IMR-90 (cell line): ENCODE measurements at regions not wholly inside any gene's neighbourhood (a gene's known extent, or its start where the extent isn't known, plus 50 kb on each side); places are given as distances from the start of the nearest gene placed in this dataset.

Experiments
- ATAC-seq: fragments of 200-7000 bp; cut with Tn5 transposase; 2 replicates; pipeline ENCODE4 v1.9.1; 2020; ENCODE audit warnings: low read depth, mild to moderate bottlenecking, moderate library complexity
- BruUV-seq: library from RNA; stranded (reverse); fragments of 400-500 nt; replicated peaks from 2 replicates; lab custom pipeline; 2021; lab: Mats Ljungman, UMichigan
- CTCF ChIA-PET: fragments of 300-600 bp; formaldehyde crosslinking; extraction: SDS; loops from one replicate; lab custom pipeline; 2021; ENCODE audit warnings: antibody characterized with exemption; lab: Yijun Ruan, JAX
- POLR2A ChIA-PET: fragments of 300-600 bp; sonication (Branson Sonifier 250); formaldehyde crosslinking; loops from one replicate; lab custom pipeline; 2022; ENCODE audit warnings: antibody characterized with exemption; ENCODE audit not compliant: unreplicated experiment; lab: Charles Lee
- DNase-seq: peaks from one replicate; pipeline ENCODE4 v3.0.0; 2013
- H2AFZ ChIP-seq: replicated peaks from 2 replicates; pipeline ENCODE3; 2013; ENCODE audit warnings: low read length, mild to moderate bottlenecking; ENCODE audit not compliant: poor library complexity
- H2AK5ac ChIP-seq: 2 replicates; pipeline ENCODE4 v1.6.1; 2013; ENCODE audit warnings: low read depth, low read length, inconsistent platforms
- H2AK9ac ChIP-seq: replicated peaks from 2 replicates; pipeline ENCODE3; 2013; ENCODE audit warnings: mild to moderate bottlenecking, low read depth, low read length, moderate library complexity; ENCODE audit not compliant: poor library complexity
- H2BK120ac ChIP-seq: 2 replicates; pipeline ENCODE4 v1.6.1; 2013; ENCODE audit warnings: low read depth, low read length, inconsistent platforms
- H2BK15ac ChIP-seq: 3 replicates; pipeline ENCODE4 v1.6.1; 2013; ENCODE audit warnings: low read depth, low read length, inconsistent platforms
- H2BK20ac ChIP-seq: 2 replicates; pipeline ENCODE4 v1.6.1; 2013; ENCODE audit warnings: low read depth, mild to moderate bottlenecking, inconsistent platforms, low read length, moderate library complexity
- H2BK5ac ChIP-seq: 2 replicates; pipeline ENCODE4 v1.6.1; 2013; ENCODE audit warnings: mild to moderate bottlenecking, low read depth, low read length, inconsistent platforms; ENCODE audit not compliant: poor library complexity, severe bottlenecking
- H3K14ac ChIP-seq: replicated peaks from 2 replicates; pipeline ENCODE4 v1.6.1; 2013; ENCODE audit warnings: low read depth, low read length, inconsistent platforms
- H3K18ac ChIP-seq: 2 replicates; pipeline ENCODE4 v1.6.1; 2013; ENCODE audit warnings: low read depth, low read length, control low read depth
- H3K23ac ChIP-seq: 2 replicates; pipeline ENCODE4 v1.6.1; 2013; ENCODE audit warnings: low read depth, low read length, inconsistent platforms
- H3K27ac ChIP-seq: 2 replicates; pipeline ENCODE4 v1.5.1; 2013; ENCODE audit warnings: mild to moderate bottlenecking, control low read depth, low read length; ENCODE audit not compliant: insufficient read depth
- H3K27me3 ChIP-seq: 2 replicates; pipeline ENCODE4 v1.6.1; 2013; ENCODE audit warnings: low read length; ENCODE audit not compliant: control insufficient read depth, insufficient read depth
- H3K36me3 ChIP-seq: 2 replicates; pipeline ENCODE4 v1.6.1; 2013; ENCODE audit warnings: low read length, mixed read lengths; ENCODE audit not compliant: control insufficient read depth, insufficient read depth
- H3K4ac ChIP-seq: 2 replicates; pipeline ENCODE4 v1.6.1; 2013; ENCODE audit warnings: low read depth, low read length, inconsistent platforms
- H3K4me1 ChIP-seq: 2 replicates; pipeline ENCODE4 v1.6.1; 2013; ENCODE audit warnings: low read length, mixed read lengths; ENCODE audit not compliant: control insufficient read depth, insufficient read depth
- H3K4me2 ChIP-seq: 2 replicates; pipeline ENCODE4 v1.6.1; 2013; ENCODE audit warnings: low read depth, mild to moderate bottlenecking, control low read depth, low read length, moderate library complexity
- H3K4me3 ChIP-seq: 2 replicates; pipeline ENCODE4 v1.5.1; 2013; ENCODE audit warnings: low read depth, mild to moderate bottlenecking, control low read depth, low read length, moderate library complexity; ENCODE audit not compliant: insufficient read depth
- H3K56ac ChIP-seq: 2 replicates; pipeline ENCODE4 v1.6.1; 2013; ENCODE audit warnings: low read length, inconsistent platforms; ENCODE audit not compliant: insufficient read depth; ENCODE audit errors: extremely low read depth
- H3K79me1 ChIP-seq, 2 experiments: 2 replicates each; pipeline ENCODE4 v1.6.1; 2013; ENCODE audit warnings: low read length in 2 of 2, inconsistent platforms in 1 of 2, low read depth in 1 of 2
- H3K9ac ChIP-seq: 2 replicates; pipeline ENCODE4 v1.6.1; 2013; ENCODE audit warnings: low read depth, low read length, control low read depth
- H3K9me1 ChIP-seq: 2 replicates; pipeline ENCODE4 v1.6.1; 2013; ENCODE audit warnings: low read length, inconsistent platforms; ENCODE audit not compliant: insufficient read depth
- H3K9me3 ChIP-seq: 2 replicates; pipeline ENCODE4 v1.6.1; 2013; ENCODE audit warnings: low read length; ENCODE audit not compliant: control insufficient read depth, insufficient read depth
- H4K20me1 ChIP-seq: 2 replicates; pipeline ENCODE4 v1.6.1; 2013; ENCODE audit warnings: low read length, inconsistent platforms; ENCODE audit not compliant: insufficient read depth
- H4K5ac ChIP-seq: 2 replicates; pipeline ENCODE4 v1.6.1; 2013; ENCODE audit warnings: mild to moderate bottlenecking, low read depth, low read length, control low read depth
- H4K8ac ChIP-seq, 2 experiments: 2 replicates each; pipeline ENCODE4 v1.6.1; 2013; ENCODE audit warnings: low read depth in 2 of 2, low read length in 2 of 2, control low read depth in 1 of 2, inconsistent platforms in 1 of 2
- H4K91ac ChIP-seq: 2 replicates; pipeline ENCODE4 v1.6.1; 2013; ENCODE audit warnings: low read depth, low read length, inconsistent platforms; ENCODE audit not compliant: insufficient read depth
- FOS ChIP-seq: fragments of 150-350 bp; IDR thresholded peaks from 2 replicates; pipeline ENCODE4 v1.6.1; 2016; ENCODE audit warnings: low read depth, low read length
- POLR2A ChIP-seq: IDR thresholded peaks from 2 replicates; pipeline ENCODE4 v1.6.1; 2012; ENCODE audit warnings: mild to moderate bottlenecking, low read depth, low read length
- WGBS, 2 experiments: methylation state at CpG; one replicate each; pipeline versions ENCODE4 v1.1.5 to v1.1.7; 2013; ENCODE audit warnings: missing lambda C conversion rate in 2 of 2; ENCODE audit not compliant: insufficient read length in 1 of 2; ENCODE audit errors: extremely low coverage in 2 of 2; 5-methylcytosine and 5-hydroxymethylcytosine counted together
- dilution Hi-C: fragments of 300-500 bp; cut with HindIII; formaldehyde crosslinking; loops from one replicate; pipeline ENCODE4 v1.14.3; 2018; ENCODE audit warnings: low sequenced_read_pairs; ENCODE audit not compliant: unreplicated experiment
- in situ Hi-C: fragments of 300-500 bp; cut with MboI; formaldehyde crosslinking; loops from 3 replicates; pipeline ENCODE4 v1.14.3; 2019; ENCODE audit warnings: low sequenced_read_pairs, inconsistent platforms, mixed read lengths
- intact Hi-C: fragments of 100-400 bp; cut with micrococcal nuclease; formaldehyde crosslinking; loops from 2 replicates; pipeline ENCODE4 v1.10.0; 2022

DNA sequence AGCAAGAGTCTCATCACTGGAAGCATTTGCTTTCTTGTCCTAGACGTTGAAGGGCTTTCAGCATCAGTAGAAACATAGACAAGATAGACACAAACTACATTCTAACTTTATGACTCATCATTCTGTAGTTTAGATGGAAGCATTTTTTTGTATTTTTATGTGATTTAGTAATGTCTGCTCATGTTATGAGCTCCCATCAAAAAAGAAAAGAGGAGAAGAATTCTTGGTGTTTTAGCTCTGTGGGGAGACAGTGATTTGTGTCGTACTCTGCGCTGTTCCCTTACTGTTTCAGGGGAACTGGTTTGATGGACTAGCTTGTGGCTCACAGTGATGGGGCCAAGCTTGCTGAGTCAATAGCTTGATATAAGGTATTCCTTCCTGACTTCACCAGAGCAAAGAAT lies 159.2 kb upstream of the WWC1 start:
- no peak for ATAC-seq
- Histone ChIP-seq H3K36me3 (no peaks in the 10 kb centered on the region), H2AFZ (no peak overlapping the region), H3K4me3 (no peak overlapping the region), H2BK20ac (no peak overlapping the region), H3K4ac (no peak overlapping the region), H3K9me1 (no peaks in the 10 kb centered on the region), H3K9me3 (no peaks in the 10 kb centered on the region), H2AK5ac (no peak overlapping the region), H3K23ac (no peak overlapping the region), H3K27me3 (no peaks in the 10 kb centered on the region), H3K56ac (no peak overlapping the region), H3K4me1 (no peaks in the 10 kb centered on the region), H2BK120ac (no peak overlapping the region), H4K91ac (no peak overlapping the region), H4K8ac (no peak overlapping the region), H4K20me1 (no peaks in the 10 kb centered on the region), H3K18ac (no peak overlapping the region), H2BK5ac (no peak overlapping the region), H3K14ac (no peak overlapping the region), H3K9ac (no peak overlapping the region), H2BK15ac (no peak overlapping the region), H4K5ac (no peak overlapping the region), H3K27ac (no peak overlapping the region), H3K4me2 (no peak overlapping the region), H2AK9ac (no peak overlapping the region), H3K79me1 (no peaks in the 10 kb centered on the region)
- ChIA-PET POLR2A (no interaction called here), CTCF (no interaction called here)
- dilution Hi-C loops (no loop called here), in situ Hi-C loops (no loop called here), intact Hi-C loops (no loop called here)
- BruUV-seq: no TSS peak
- TF ChIP-seq FOS: peak; percentile 19; the same call in 1 of the 2 replicates
- TF ChIP-seq POLR2A: no peak
- peak; percentile 10 for DNase-seq
- WGBS, 2 experiments: no CpG with 5 or more reads among the region's 3 CpGs
